MM.1S (cell line): ENCODE measurements at regions not wholly inside any gene's neighbourhood (a gene's known extent, or its start where the extent isn't known, plus 50 kb on each side); places are given as distances from the start of the nearest gene placed in this dataset.

ENCODE experiments used
- DNase-seq: peaks from one replicate; pipeline ENCODE4 v3.0.0-alpha.2; 2015
- H2AFZ ChIP-seq: fragments of 300-600 bp; sonication (generic); 2 replicates; pipeline ENCODE4 v1.6.0; 2016; ENCODE audit warnings: antibody characterized with exemption, low read length
- H3F3A ChIP-seq: fragments of 300-600 bp; sonication (generic); 2 replicates; pipeline ENCODE4 v1.6.1; 2016; ENCODE audit warnings: mild to moderate bottlenecking, antibody characterized with exemption, low read length, moderate library complexity, mixed read lengths; ENCODE audit not compliant: insufficient read depth
- H3K27ac ChIP-seq: fragments of 300-600 bp; sonication (generic); 2 replicates; pipeline ENCODE4 v1.5.1; 2016; ENCODE audit warnings: mild to moderate bottlenecking, low read length
- H3K27me3 ChIP-seq: fragments of 300-600 bp; sonication (generic); replicated peaks from 2 replicates; pipeline ENCODE4 v1.6.0; 2016; ENCODE audit warnings: low read length; ENCODE audit not compliant: insufficient read depth
- H3K36me3 ChIP-seq: fragments of 300-600 bp; sonication (generic); replicated peaks from 2 replicates; pipeline ENCODE4 v1.6.1; 2016; ENCODE audit warnings: mild to moderate bottlenecking, low read length, mixed read lengths; ENCODE audit not compliant: insufficient read depth
- H3K4me1 ChIP-seq: fragments of 300-600 bp; sonication (generic); 2 replicates; pipeline ENCODE4 v1.6.1; 2016; ENCODE audit warnings: low read length, mixed read lengths
- H3K4me2 ChIP-seq: fragments of 300-600 bp; sonication (generic); 2 replicates; pipeline ENCODE4 v1.6.0; 2016; ENCODE audit warnings: low read depth, low read length
- H3K4me3 ChIP-seq: fragments of 300-600 bp; sonication (generic); 2 replicates; pipeline ENCODE4 v1.5.1; 2016; ENCODE audit warnings: low read length, mixed read lengths
- H3K79me2 ChIP-seq: fragments of 300-600 bp; sonication (generic); 2 replicates; pipeline ENCODE4 v1.6.1; 2016; ENCODE audit warnings: mixed run types, low read length, mixed read lengths
- H3K9ac ChIP-seq: fragments of 300-600 bp; sonication (generic); 2 replicates; pipeline ENCODE4 v1.6.1; 2016; ENCODE audit warnings: low read length, mixed read lengths
- H3K9me2 ChIP-seq: fragments of 300-600 bp; sonication (generic); replicated peaks from 2 replicates; pipeline ENCODE4 v1.6.1; 2016; ENCODE audit warnings: mild to moderate bottlenecking, low read length, mixed read lengths; ENCODE audit not compliant: insufficient read depth
- H3K9me3 ChIP-seq: fragments of 300-600 bp; sonication (generic); replicated peaks from 2 replicates; pipeline ENCODE4 v1.6.1; 2016; ENCODE audit warnings: mild to moderate bottlenecking, low read length, mixed read lengths; ENCODE audit not compliant: insufficient read depth
- H4K20me1 ChIP-seq: fragments of 300-600 bp; sonication (generic); 2 replicates; pipeline ENCODE4 v1.6.1; 2016; ENCODE audit warnings: mild to moderate bottlenecking, low read length, moderate library complexity, mixed read lengths; ENCODE audit not compliant: insufficient read depth
- EZH2 ChIP-seq: fragments of 300-600 bp; sonication (generic); optimal IDR thresholded peaks from 2 replicates; pipeline ENCODE3; 2017; ENCODE audit warnings: low read depth, mild to moderate bottlenecking, antibody characterized with exemption, low read length, mixed read lengths
- EZH2phosphoT487 ChIP-seq: fragments of 300-600 bp; sonication (generic); IDR thresholded peaks from 2 replicates; pipeline ENCODE4 v1.6.1; 2018; ENCODE audit warnings: antibody characterized with exemption, low read length
- TF ChIP-seq, protein P1 (sequence below): fragments of 300-600 bp; sonication (generic); IDR thresholded peaks from 2 replicates; pipeline ENCODE4 v1.5.1; 2016; ENCODE audit warnings: antibody characterized with exemption, low read length, mixed read lengths

GRCh38 chr6:169999367-169999766, 247.9 kb downstream of the ERMARD start:
- Histone ChIP-seq H3K4me3 (no peak overlapping the region), H3K9me2 (no peaks in the 10 kb centered on the region), H3K9ac (no peak overlapping the region), H3K36me3 (no peaks in the 10 kb centered on the region), H4K20me1 (no peaks in the 10 kb centered on the region), H3K27ac (no peak overlapping the region), H3K27me3 (no peaks in the 10 kb centered on the region), H3K4me2 (no peak overlapping the region), H2AFZ (no peak overlapping the region), H3K4me1 (no peaks in the 10 kb centered on the region), H3K9me3 (no peaks in the 10 kb centered on the region), H3K79me2 (no peaks in the 10 kb centered on the region), H3F3A (no peaks in the 10 kb centered on the region)
- TF ChIP-seq, protein P1, sequence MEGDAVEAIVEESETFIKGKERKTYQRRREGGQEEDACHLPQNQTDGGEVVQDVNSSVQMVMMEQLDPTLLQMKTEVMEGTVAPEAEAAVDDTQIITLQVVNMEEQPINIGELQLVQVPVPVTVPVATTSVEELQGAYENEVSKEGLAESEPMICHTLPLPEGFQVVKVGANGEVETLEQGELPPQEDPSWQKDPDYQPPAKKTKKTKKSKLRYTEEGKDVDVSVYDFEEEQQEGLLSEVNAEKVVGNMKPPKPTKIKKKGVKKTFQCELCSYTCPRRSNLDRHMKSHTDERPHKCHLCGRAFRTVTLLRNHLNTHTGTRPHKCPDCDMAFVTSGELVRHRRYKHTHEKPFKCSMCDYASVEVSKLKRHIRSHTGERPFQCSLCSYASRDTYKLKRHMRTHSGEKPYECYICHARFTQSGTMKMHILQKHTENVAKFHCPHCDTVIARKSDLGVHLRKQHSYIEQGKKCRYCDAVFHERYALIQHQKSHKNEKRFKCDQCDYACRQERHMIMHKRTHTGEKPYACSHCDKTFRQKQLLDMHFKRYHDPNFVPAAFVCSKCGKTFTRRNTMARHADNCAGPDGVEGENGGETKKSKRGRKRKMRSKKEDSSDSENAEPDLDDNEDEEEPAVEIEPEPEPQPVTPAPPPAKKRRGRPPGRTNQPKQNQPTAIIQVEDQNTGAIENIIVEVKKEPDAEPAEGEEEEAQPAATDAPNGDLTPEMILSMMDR: no peak
- no peak for TF ChIP-seq EZH2phosphoT487
- DNase-seq: no peak

- Histone ChIP-seq H3K4me3 (no peak overlapping the region), H3K4me1 (no peaks in the 10 kb centered on the region), H3K79me2 (no peaks in the 10 kb centered on the region), H3K36me3 (no peaks in the 10 kb centered on the region), H4K20me1 (no peaks in the 10 kb centered on the region), H3K9me3 (no peaks in the 10 kb centered on the region), H3K27me3 (no peaks in the 10 kb centered on the region), H3K27ac (no peak overlapping the region), H3K9me2 (no peaks in the 10 kb centered on the region), H3K9ac (no peak overlapping the region), H2AFZ (no peak overlapping the region), H3K4me2 (no peak overlapping the region), H3F3A (no peaks in the 10 kb centered on the region)
- DNase-seq: no peak
- TF ChIP-seq EZH2phosphoT487 (no peak), EZH2 (no peak)
- TF ChIP-seq, protein P1: no peak
These were observed 247.0 kb downstream of the ERMARD start for GRCh38 chr6:169998457-169998856.

- Histone ChIP-seq H4K20me1 (no peaks in the 10 kb centered on the region), H3K27me3 (no peaks in the 10 kb centered on the region), H3F3A (no peaks in the 10 kb centered on the region), H2AFZ (no peak overlapping the region), H3K79me2 (no peaks in the 10 kb centered on the region), H3K36me3 (no peaks in the 10 kb centered on the region), H3K27ac (no peak overlapping the region), H3K4me3 (no peak overlapping the region), H3K4me2 (no peak overlapping the region), H3K9ac (no peak overlapping the region), H3K9me2 (no peaks in the 10 kb centered on the region), H3K4me1 (no peaks in the 10 kb centered on the region), H3K9me3 (no peaks in the 10 kb centered on the region)
- TF ChIP-seq EZH2phosphoT487: no peak
- TF ChIP-seq, protein P1: no peak
- no peak for TF ChIP-seq EZH2
- DNase-seq: no peak
These were observed 246.5 kb downstream of the ERMARD start for GRCh38 chr6:169997930-169998218.
